Activated T-helper 2 cell treated with anti-CD3 and anti-CD28 coated beads, Interferon-gamma antibody, Interleukin-2, Interleukin-4, amounts not matched to agents 10 μg/mL and 5 μg/mL and 100 μg/mL, durations not matched to agents 14 hours and 24 hours and 36 hours (primary cell): ENCODE measurements at regions not wholly inside any gene's neighbourhood (a gene's known extent, or its start where the extent isn't known, plus 50 kb on each side); places are given as distances from the start of the nearest gene placed in this dataset.

Experiments
- DNase-seq: peaks from one replicate; pipeline ENCODE4 v3.0.0; 2021; ENCODE audit warnings: low spot score
- H3K27ac Mint-ChIP-seq: one replicate; pipeline ENCODE4 v1.8.0; 2021; ENCODE audit warnings: mixed read lengths
- H3K27me3 Mint-ChIP-seq: one replicate; pipeline ENCODE4 v1.8.0; 2021; ENCODE audit warnings: low read depth, mixed read lengths
- H3K36me3 Mint-ChIP-seq: one replicate; pipeline ENCODE4 v1.8.0; 2021; ENCODE audit warnings: low read depth, mixed read lengths
- H3K4me1 Mint-ChIP-seq: one replicate; pipeline ENCODE4 v1.8.0; 2021; ENCODE audit warnings: low read depth, mixed read lengths
- H3K4me3 Mint-ChIP-seq: one replicate; pipeline ENCODE4 v1.8.0; 2021; ENCODE audit warnings: low read depth, mild to moderate bottlenecking, moderate library complexity, mixed read lengths
- H3K9me3 Mint-ChIP-seq: one replicate; pipeline ENCODE4 v1.8.0; 2021; ENCODE audit warnings: mixed read lengths
- intact Hi-C: fragments of 100-400 bp; cut with micrococcal nuclease; formaldehyde crosslinking; loops from one replicate; pipeline ENCODE4 v1.15.1; 2023

GRCh38 chr4:122065149-122065548, 87.0 kb upstream of the BLTP1 start:
- Mint-ChIP-seq H3K4me1 (no peaks in the 10 kb centered on the region), H3K27ac (no peak overlapping the region), H3K4me3 (no peak overlapping the region), H3K27me3 (peaks cover 8% of the 10 kb centered on the region), H3K36me3 (no peaks in the 10 kb centered on the region), H3K9me3 (no peaks in the 10 kb centered on the region)
- DNase-seq = no peak
- intact Hi-C loops = no loop called here

GRCh38 chr4:122053186-122053585, 98.9 kb upstream of the BLTP1 start:
- Mint-ChIP-seq H3K27me3 (peaks cover 3% of the 10 kb centered on the region), H3K4me1 (no peaks in the 10 kb centered on the region), H3K36me3 (no peaks in the 10 kb centered on the region), H3K27ac (no peak overlapping the region), H3K9me3 (no peaks in the 10 kb centered on the region), H3K4me3 (no peak overlapping the region)
- intact Hi-C loops = no loop called here
- no peak for DNase-seq

GRCh38 chr4:122052677-122053076, 99.5 kb upstream of the BLTP1 start:
- DNase-seq = no peak
- intact Hi-C loops = no loop called here
- no peaks in the 10 kb centered on the region for H3K4me1 Mint-ChIP-seq
- H3K4me3 Mint-ChIP-seq = no peak overlapping the region
- H3K9me3 Mint-ChIP-seq = no peaks in the 10 kb centered on the region
- no peak overlapping the region for H3K27ac Mint-ChIP-seq
- peaks cover 3% of the 10 kb centered on the region for H3K27me3 Mint-ChIP-seq
- no peaks in the 10 kb centered on the region for H3K36me3 Mint-ChIP-seq

GRCh38 chr4:122050841-122051240, 99.0 kb upstream of the TRPC3 start:
- Mint-ChIP-seq H3K4me3 (no peak overlapping the region), H3K27me3 (peaks cover 1% of the 10 kb centered on the region)

GRCh38 chr4:122047456-122048425, 95.9 kb upstream of the TRPC3 start:
- Mint-ChIP-seq H3K36me3 (no peaks in the 10 kb centered on the region), H3K27ac (no peak overlapping the region), H3K27me3 (peaks cover 7% of the 10 kb centered on the region), H3K4me1 (no peaks in the 10 kb centered on the region), H3K4me3 (no peak overlapping the region), H3K9me3 (no peaks in the 10 kb centered on the region)
- intact Hi-C loops = loop anchor here (10.0 kb wide), 1 partner anchor 673 kb away; no protein-coding TSS in a partner anchor
- no peak for DNase-seq

More at GRCh38 chr4:122050841-122051240, 99.0 kb upstream of the TRPC3 start:
- Mint-ChIP-seq H3K4me1 (no peaks in the 10 kb centered on the region), H3K27ac (no peak overlapping the region), H3K36me3 (no peaks in the 10 kb centered on the region), H3K9me3 (no peaks in the 10 kb centered on the region)
- no peak for DNase-seq
- intact Hi-C loops = no loop called here

GRCh38 chr4:122046255-122046654, 94.4 kb upstream of the TRPC3 start:
- Mint-ChIP-seq H3K27ac (no peak overlapping the region), H3K36me3 (no peaks in the 10 kb centered on the region), H3K4me3 (no peak overlapping the region), H3K27me3 (peaks cover 7% of the 10 kb centered on the region), H3K4me1 (no peaks in the 10 kb centered on the region), H3K9me3 (no peaks in the 10 kb centered on the region)
- DNase-seq = no peak
- intact Hi-C loops = loop anchor here (10.0 kb wide), 1 partner anchor 671 kb away; no protein-coding TSS in a partner anchor

GRCh38 chr4:122045533-122045932, 93.7 kb upstream of the TRPC3 start:
- H3K36me3 Mint-ChIP-seq = no peaks in the 10 kb centered on the region
- H3K4me1 Mint-ChIP-seq = no peaks in the 10 kb centered on the region
- peaks cover 7% of the 10 kb centered on the region for H3K27me3 Mint-ChIP-seq
- H3K9me3 Mint-ChIP-seq = no peaks in the 10 kb centered on the region
- intact Hi-C loops = loop anchor here (10.0 kb wide), 1 partner anchor 671 kb away; no protein-coding TSS in a partner anchor
- no peak for DNase-seq
- no peak overlapping the region for H3K4me3 Mint-ChIP-seq
- H3K27ac Mint-ChIP-seq = no peak overlapping the region

- no peak for DNase-seq
- intact Hi-C loops = loop anchor here (10.0 kb wide), 1 partner anchor 670 kb away; no protein-coding TSS in a partner anchor
- H3K4me3 Mint-ChIP-seq = no peak overlapping the region
- peaks cover 7% of the 10 kb centered on the region for H3K27me3 Mint-ChIP-seq
- H3K4me1 Mint-ChIP-seq = no peaks in the 10 kb centered on the region
- no peaks in the 10 kb centered on the region for H3K36me3 Mint-ChIP-seq
- H3K27ac Mint-ChIP-seq = no peak overlapping the region
- no peaks in the 10 kb centered on the region for H3K9me3 Mint-ChIP-seq
These were observed 92.6 kb upstream of the TRPC3 start for GRCh38 chr4:122044501-122044900.

- H3K27me3 Mint-ChIP-seq = peaks cover 14% of the 10 kb centered on the region
- no peak overlapping the region for H3K27ac Mint-ChIP-seq
- no peaks in the 10 kb centered on the region for H3K9me3 Mint-ChIP-seq
- H3K4me3 Mint-ChIP-seq = no peak overlapping the region
- intact Hi-C loops = loop anchor here (10.0 kb wide), 1 partner anchor 667 kb away; no protein-coding TSS in a partner anchor
- no peak for DNase-seq
- no peaks in the 10 kb centered on the region for H3K4me1 Mint-ChIP-seq
- H3K36me3 Mint-ChIP-seq = no peaks in the 10 kb centered on the region
These were observed 89.5 kb upstream of the TRPC3 start for GRCh38 chr4:122041312-122041711.

GRCh38 chr4:122038896-122039295, 87.0 kb upstream of the TRPC3 start:
- no peak for DNase-seq
- Mint-ChIP-seq H3K27ac (no peak overlapping the region), H3K36me3 (no peaks in the 10 kb centered on the region), H3K9me3 (no peaks in the 10 kb centered on the region), H3K27me3 (peaks cover 8% of the 10 kb centered on the region), H3K4me1 (no peaks in the 10 kb centered on the region), H3K4me3 (no peak overlapping the region)
- intact Hi-C loops = no loop called here

GRCh38 chr4:122034619-122035018, 82.8 kb upstream of the TRPC3 start:
- H3K9me3 Mint-ChIP-seq = peaks cover 10% of the 10 kb centered on the region
- no peaks in the 10 kb centered on the region for H3K4me1 Mint-ChIP-seq
- no peak overlapping the region for H3K27ac Mint-ChIP-seq
- no peak for DNase-seq
- no peaks in the 10 kb centered on the region for H3K36me3 Mint-ChIP-seq
- intact Hi-C loops = no loop called here
- no peak overlapping the region for H3K4me3 Mint-ChIP-seq
- H3K27me3 Mint-ChIP-seq = peaks cover 13% of the 10 kb centered on the region

- Mint-ChIP-seq H3K27ac (no peak overlapping the region), H3K4me1 (no peaks in the 10 kb centered on the region), H3K4me3 (no peak overlapping the region), H3K9me3 (peaks cover 10% of the 10 kb centered on the region), H3K36me3 (no peaks in the 10 kb centered on the region), H3K27me3 (peaks cover 5% of the 10 kb centered on the region)
- intact Hi-C loops = no loop called here
- DNase-seq = no peak
These were observed 75.3 kb upstream of the TRPC3 start for GRCh38 chr4:122027203-122027602.

- DNase-seq = no peak
- Mint-ChIP-seq H3K36me3 (no peaks in the 10 kb centered on the region), H3K27ac (no peak overlapping the region), H3K4me1 (no peaks in the 10 kb centered on the region), H3K27me3 (peaks cover 19% of the 10 kb centered on the region), H3K4me3 (no peak overlapping the region), H3K9me3 (no peaks in the 10 kb centered on the region)
- intact Hi-C loops = no loop called here
These were observed 65.4 kb upstream of the TRPC3 start for GRCh38 chr4:122017296-122017695.
